ENCODE measurements at regions not wholly inside any gene's neighbourhood (a gene's known extent, or its start where the extent isn't known, plus 50 kb on each side); places are given as distances from the start of the nearest gene placed in this dataset.

DNA sequence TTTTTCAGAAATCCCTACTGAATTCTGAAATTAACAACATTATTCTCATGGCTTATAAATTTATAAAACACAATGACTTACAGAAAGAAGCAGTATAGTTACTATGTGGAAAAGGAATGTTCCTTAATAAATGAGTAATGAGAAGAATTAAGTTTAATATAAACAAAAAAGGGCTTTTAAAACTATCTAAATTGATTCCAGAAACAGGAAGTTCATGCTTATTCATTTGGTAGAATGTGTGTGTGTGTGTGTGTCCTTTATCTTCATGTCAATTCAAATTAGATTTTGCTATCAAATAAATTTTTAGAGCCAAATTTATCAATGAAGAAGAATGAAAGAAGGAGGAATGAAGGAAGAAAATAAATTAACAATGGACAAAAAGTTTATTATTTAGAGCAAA lies 440.8 kb upstream of the LRRTM4 start:
- TF ChIP-seq, protein P1, sequence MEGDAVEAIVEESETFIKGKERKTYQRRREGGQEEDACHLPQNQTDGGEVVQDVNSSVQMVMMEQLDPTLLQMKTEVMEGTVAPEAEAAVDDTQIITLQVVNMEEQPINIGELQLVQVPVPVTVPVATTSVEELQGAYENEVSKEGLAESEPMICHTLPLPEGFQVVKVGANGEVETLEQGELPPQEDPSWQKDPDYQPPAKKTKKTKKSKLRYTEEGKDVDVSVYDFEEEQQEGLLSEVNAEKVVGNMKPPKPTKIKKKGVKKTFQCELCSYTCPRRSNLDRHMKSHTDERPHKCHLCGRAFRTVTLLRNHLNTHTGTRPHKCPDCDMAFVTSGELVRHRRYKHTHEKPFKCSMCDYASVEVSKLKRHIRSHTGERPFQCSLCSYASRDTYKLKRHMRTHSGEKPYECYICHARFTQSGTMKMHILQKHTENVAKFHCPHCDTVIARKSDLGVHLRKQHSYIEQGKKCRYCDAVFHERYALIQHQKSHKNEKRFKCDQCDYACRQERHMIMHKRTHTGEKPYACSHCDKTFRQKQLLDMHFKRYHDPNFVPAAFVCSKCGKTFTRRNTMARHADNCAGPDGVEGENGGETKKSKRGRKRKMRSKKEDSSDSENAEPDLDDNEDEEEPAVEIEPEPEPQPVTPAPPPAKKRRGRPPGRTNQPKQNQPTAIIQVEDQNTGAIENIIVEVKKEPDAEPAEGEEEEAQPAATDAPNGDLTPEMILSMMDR (IDR thresholded peaks at IDR 0.05): no peak

DNA sequence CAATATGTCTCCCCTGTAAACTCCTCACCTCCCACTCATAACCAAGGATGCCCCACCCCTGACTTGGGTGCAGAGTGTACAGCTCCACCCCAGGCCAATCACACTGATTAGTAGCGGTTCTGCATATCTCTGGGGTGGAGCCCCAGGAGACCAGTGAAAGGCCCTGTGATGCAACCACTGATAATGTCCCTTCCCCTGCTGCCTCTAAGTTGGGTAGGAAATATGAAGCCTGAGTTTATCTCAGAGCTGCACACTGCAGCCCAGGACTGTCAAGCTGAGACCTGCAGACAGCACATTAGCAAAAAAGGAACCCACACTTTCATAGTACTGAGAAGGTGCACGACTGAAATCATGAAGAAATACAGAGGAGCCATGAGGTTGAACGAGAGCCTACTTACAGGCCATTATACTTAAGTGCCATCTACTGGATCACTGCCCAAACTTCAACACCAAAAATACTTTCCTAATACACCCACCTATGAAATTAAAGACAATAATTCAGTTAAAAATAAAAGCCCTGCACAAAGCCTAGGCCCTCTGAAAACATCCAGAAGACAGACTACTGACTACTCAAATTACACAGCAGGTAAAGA lies 455.4 kb upstream of the LRRTM4 start:
- TF ChIP-seq, protein P1 (IDR thresholded peaks at IDR 0.05): peak; percentile 14; the same call in 1 of the 2 replicates

DNA sequence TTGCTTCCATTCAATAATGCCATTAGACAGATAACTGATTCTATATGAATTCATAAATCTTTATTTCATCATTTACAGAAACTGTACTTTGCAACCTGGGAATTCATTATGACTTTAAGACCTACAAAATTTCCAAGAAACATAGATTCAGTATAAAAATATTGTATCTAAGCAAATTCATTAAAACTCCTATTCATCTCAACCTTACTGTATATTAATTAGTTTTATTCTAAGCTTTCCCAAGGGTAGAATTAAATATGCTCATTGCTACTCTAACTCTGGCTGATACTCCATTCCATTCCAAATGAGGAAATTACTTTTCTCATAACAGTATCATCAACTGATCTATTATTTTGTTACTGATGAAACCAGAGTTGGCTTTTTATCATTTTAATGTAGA lies 473.0 kb upstream of the LRRTM4 start:
- TF ChIP-seq, protein P1 (IDR thresholded peaks at IDR 0.05): no peak

DNA sequence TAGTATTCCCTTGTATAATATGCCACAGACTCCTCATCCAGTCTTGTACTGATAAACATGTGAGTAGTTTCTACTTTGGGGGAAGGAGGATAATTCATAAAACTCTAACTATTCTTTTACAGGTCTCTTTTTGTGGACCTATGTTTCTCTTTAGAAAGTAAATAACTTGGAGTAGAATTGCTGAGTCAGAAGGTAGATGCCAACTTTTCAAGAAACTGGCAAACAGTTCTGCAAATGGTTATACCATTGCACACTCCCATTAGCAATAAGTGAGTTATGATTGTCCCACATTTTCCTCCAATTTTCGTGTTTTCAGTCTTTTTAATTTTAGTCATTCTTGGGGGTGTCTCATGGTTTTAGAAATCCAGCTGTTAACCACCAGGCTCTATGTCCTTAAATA lies 477.2 kb upstream of the LRRTM4 start:
- TF ChIP-seq, protein P1 (IDR thresholded peaks at IDR 0.05): no peak

DNA sequence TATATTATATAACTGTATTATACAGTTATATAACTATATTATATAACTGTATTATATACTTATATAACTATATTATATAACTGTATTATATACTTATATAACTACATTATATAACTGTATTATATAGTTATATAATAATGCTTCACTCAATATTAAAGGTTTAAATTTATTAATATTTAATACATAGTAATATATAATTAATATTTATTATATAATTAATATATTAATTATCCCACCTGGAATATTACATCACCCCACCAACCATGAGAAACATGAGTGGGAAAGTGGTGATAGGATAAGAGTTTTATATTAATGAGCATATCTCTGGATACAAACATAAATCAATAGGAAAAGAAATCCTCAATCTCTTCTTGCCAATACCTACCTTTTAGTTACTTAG lies 487.1 kb upstream of the LRRTM4 start:
- TF ChIP-seq, protein P1 (IDR thresholded peaks at IDR 0.05): no peak

DNA sequence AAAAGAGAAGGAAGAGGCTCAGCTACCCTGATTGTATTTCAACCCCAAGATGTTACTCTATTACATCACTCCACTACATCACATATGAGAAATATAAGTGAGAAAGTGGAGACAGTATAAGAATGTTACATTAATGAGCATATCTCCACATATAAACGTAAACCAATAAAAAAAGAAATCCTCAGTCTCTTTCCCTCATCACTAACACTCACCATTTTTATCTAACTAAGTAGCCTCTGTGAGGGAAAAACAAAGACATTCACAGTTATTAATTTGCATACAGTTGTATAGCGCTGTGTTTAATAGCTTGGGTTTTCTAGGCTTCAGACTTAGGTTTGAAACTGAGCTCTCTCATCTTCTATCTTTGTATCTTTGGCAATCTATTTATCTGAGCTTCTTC lies 489.1 kb upstream of the LRRTM4 start:
- TF ChIP-seq, protein P1 (IDR thresholded peaks at IDR 0.05): no peak

DNA sequence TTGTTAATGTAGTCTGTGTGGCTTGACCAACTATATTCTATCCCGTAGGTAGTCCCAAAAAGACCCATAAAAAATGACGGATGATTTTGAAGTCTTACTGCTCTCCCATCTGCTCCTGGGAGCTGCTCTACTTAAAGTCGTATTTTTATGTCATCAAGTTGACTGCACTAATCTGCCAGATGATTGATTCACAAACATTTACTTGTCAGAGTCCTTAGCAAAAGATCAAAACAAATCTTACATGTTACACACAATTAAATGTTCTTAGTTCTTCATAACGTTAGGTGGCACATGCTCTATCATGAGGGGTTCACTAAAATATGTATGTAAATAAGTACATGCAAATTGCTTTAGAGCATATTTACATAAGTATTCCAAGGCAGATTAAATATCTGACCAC lies 498.3 kb upstream of the LRRTM4 start:
- TF ChIP-seq, protein P1 (IDR thresholded peaks at IDR 0.05): no peak

DNA sequence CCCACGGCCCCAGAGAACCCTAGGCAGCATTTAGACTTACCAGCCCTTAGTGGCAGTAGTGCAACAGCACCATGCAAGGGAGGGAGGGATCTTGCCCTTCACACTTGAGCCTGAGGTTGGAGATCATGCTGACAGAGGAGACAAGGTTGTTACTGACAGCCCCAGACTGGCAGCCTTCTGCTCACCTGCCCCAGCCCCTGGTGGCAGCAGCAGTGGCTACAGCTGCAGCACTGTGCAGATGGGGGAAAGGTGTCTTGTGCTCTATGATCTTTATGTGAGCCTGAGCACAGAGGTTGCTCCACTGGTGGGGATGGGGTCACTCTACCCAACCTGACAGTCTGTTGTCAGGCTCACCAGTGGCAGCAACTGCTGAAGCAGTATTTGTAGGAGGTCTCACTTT lies 501.2 kb upstream of the LRRTM4 start:
- TF ChIP-seq, protein P1 (IDR thresholded peaks at IDR 0.05): no peak

All from LNCAP (cell line).